Choroid plexus epithelial cell (primary cell): ENCODE measurements at regions not wholly inside any gene's neighbourhood (a gene's known extent, or its start where the extent isn't known, plus 50 kb on each side); places are given as distances from the start of the nearest gene placed in this dataset.

Experiments used
- DNase-seq: peaks from one replicate; pipeline ENCODE4 v3.0.0-alpha.2; 2010; ENCODE audit warnings: low read depth
- H3K4me3 ChIP-seq: 2 replicates; pipeline ENCODE4 v1.5.1; 2011; ENCODE audit warnings: low read depth, mild to moderate bottlenecking, control low read depth, low read length, moderate library complexity
- TF ChIP-seq, protein P1 (sequence below): conservative IDR thresholded peaks from 2 replicates; pipeline ENCODE4 v1.5.1; 2011; ENCODE audit warnings: low read depth, mild to moderate bottlenecking, control low read depth, inconsistent platforms, low read length, moderate library complexity

DNA sequence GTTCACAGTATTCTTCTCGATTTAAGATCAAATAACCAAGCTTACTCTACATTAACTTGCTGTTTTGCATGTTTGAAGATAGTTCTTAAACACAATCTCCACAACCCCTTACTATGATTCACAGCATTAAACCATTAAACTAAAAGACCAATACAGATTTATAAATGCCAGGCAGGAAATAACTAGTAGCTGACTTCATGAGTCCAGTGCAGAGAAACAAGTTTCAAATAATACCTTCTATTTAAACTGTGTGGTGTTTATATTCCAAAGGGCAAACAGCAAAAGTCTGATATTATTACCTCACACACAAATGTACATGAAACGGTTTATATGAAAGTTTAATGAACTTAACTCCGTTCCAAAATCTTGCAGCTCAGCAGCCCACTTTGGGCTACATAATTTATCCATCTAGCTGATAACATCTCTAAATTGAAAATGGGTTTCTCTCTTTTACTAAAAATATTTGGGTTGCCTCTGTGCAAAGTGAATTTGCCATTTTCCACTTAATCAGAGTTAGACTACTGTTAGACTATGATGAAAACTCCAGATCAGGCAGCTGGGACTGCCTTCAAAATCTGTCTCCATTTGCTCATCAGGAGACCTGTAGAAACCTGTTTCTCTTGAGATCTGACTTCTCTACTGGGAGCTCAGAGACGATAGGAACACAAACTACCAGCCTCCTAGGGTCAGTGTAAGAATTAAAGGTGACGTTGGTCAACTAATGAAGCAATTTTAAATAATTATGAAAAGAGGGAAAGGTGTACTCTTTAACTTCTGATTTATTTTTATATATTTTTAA, 287.3 kb downstream of the FZD1 start:
- TF ChIP-seq, protein P1, sequence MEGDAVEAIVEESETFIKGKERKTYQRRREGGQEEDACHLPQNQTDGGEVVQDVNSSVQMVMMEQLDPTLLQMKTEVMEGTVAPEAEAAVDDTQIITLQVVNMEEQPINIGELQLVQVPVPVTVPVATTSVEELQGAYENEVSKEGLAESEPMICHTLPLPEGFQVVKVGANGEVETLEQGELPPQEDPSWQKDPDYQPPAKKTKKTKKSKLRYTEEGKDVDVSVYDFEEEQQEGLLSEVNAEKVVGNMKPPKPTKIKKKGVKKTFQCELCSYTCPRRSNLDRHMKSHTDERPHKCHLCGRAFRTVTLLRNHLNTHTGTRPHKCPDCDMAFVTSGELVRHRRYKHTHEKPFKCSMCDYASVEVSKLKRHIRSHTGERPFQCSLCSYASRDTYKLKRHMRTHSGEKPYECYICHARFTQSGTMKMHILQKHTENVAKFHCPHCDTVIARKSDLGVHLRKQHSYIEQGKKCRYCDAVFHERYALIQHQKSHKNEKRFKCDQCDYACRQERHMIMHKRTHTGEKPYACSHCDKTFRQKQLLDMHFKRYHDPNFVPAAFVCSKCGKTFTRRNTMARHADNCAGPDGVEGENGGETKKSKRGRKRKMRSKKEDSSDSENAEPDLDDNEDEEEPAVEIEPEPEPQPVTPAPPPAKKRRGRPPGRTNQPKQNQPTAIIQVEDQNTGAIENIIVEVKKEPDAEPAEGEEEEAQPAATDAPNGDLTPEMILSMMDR: no peak
- no peak for DNase-seq
- H3K4me3 ChIP-seq: no peak overlapping the region

DNA sequence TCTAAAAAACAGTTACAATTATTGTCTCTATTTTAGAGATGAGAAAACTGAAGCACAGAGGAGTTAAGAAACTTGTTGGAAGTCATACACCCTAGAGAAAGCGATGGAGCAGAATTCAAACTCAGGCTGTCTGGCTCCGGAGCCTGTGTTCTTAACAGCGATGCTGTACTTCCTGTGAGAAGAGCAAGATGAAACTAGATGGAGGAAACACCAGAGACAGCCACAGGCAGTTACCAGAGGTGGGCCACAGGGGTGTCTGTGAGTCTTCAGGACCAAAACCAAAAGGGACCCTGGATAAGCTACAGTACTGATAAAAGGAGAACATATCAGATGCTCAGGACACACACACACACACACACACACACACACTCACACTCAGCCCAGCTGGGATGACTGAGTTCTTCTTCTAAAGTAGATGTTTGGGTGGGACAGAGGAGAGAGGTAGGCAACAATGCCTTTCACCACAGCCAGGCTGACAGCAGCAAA, 289.2 kb downstream of the FZD1 start:
- TF ChIP-seq, protein P1: no peak
- DNase-seq: no peak
- H3K4me3 ChIP-seq: no peak overlapping the region

DNA sequence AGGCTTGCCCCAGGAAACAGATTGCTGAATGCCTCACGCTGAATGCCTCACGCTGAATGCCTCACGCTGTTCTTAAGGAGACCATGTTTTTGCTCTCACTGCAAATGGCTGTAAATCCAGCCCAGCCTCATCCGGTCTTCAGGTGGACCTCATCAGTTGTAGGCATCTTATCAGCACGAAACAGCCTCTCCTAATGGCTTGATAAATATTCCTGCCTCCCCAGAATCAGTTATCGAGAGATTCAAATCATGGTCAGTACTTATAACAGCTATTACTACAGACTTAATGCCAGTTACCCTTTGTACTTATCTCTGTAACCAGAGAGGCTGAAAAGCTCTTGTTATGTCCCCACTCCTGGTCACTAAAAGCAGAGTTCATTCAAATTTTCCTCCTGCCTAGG, 290.6 kb downstream of the FZD1 start:
- H3K4me3 ChIP-seq: no peak overlapping the region
- TF ChIP-seq, protein P1: no peak
- DNase-seq: no peak

DNA sequence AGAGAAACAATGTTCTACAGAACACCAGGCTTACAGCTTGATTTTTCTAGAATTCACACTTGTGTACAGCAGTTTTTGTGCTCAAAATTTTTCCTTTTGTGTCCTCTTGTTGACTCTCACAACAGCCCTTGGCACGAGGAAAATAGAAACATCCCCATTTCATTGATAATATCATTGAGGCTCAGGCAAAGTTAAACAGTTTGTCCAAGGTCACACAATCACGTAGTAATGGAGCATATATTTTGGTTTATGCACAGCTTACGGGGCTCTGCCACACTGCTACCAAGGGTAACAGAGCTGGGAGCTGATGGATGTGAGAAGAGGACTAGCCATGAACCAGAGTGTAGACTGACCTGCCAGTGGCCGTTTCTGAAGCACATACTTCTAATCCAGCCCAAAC, 292.0 kb downstream of the FZD1 start:
- DNase-seq: no peak
- H3K4me3 ChIP-seq: no peak overlapping the region
- TF ChIP-seq, protein P1: no peak

DNA sequence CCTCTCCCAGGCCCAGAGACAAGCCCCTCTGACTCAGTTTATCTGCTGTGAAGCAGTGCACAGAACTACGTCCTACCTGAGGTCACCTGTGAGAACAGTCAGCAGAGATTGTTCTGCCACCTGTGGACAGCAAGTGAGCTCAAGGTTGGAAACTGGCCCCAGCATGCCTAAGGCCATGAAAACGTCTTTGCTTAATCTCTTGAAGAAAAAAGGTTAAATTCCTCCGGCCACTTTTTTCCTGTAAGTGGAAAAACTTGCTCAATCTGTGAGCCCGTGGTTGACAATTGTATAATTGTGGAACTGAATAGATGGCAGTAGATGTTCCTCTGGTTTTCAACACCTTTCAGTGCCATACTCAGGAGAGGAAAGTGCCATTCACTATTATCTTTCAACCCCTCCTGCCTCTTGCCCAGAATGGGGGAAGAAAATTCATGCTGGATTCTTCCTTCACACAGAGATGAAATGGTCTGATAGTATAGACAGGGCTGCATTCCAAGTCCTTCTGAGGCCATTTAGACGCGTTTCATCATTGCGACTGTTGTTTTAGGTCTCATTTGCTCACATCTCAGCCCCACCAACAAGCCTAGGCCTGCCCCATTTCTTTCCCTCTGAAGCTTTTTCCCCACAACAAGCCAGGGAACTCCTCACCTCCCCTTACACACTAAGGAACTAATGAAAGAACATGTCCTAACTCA, 292.9 kb downstream of the FZD1 start:
- H3K4me3 ChIP-seq: no peak overlapping the region
- TF ChIP-seq, protein P1: no peak
- DNase-seq: no peak

DNA sequence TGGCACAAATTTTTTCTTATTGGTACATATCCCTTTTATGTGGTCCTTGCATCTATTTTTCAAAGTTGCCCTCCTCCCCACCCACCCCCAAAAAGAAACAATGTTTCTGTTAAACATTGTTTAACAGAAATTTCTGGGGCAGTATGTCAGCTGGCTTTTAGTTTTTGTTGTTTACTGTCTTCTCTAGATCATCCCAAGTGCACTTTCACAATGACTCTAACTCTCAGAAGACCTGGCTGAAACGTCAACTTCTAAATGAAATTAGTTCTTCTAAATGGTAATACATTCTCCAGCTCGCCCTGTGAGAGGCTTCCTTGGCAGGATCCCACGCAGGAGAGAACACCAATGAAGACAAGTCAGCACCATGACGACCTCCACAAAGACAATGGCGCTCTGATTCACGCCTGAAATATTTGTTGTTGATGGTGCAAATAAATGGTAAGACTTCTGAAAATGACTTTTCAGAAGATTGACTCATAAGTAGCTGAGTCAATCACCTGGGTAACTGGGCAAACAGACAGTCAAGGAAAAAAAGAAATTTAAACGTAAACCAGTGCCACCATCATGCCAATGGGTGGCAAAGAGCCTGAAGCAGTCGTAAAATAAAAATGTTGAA, 293.7 kb downstream of the FZD1 start:
- TF ChIP-seq, protein P1: no peak
- H3K4me3 ChIP-seq: no peak overlapping the region
- DNase-seq: peak; percentile 56
